ENCODE measurements at regions not wholly inside any gene's neighbourhood (a gene's known extent, or its start where the extent isn't known, plus 50 kb on each side); places are given as distances from the start of the nearest gene placed in this dataset.

DNA sequence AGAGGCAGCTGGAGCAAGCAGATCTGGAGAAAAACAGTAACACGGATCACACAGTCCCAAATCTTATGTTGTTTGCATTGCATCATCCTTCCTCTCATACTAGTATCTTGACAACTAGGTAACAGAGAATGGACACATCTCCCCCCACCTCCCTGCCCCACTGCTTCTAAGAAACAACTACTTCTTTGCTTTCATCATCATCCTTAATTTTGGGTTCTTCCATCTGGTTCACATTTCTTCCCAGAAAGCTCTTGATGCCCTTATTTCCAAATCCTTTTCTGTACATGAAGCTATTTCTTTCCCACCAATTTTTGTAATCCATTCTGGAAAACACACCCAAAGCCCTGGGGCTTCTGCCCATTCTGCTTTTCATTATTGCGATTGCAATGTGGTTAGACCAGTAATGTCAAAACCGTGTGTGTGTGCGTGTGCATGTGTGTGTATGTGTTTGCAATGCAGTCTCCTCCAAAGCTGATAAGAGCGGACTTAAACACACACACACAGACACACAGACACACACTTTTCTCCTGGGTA, 254.7 kb upstream of the SLC30A5 start:
- Histone ChIP-seq H3K27ac (ENCODE audit: extremely low read depth, low read depth, low read length) (no peak overlapping the region), H3K36me3 (ENCODE audit: control insufficient read depth in 2 of 2, insufficient read depth in 1 of 2, low read length in 2 of 2) (no peaks in the 10 kb centered on the region), H3K9me3 (ENCODE audit: control insufficient read depth, insufficient read depth, low read depth, low read length) (no peaks in the 10 kb centered on the region), H3K4me1 (ENCODE audit: control insufficient read depth, insufficient read depth, low read length) (no peaks in the 10 kb centered on the region), H3K4me3 (ENCODE audit: low read depth, low read length) (no peak overlapping the region)
- POLR2A ChIA-PET = no interaction called here
- TF ChIP-seq, protein P1, sequence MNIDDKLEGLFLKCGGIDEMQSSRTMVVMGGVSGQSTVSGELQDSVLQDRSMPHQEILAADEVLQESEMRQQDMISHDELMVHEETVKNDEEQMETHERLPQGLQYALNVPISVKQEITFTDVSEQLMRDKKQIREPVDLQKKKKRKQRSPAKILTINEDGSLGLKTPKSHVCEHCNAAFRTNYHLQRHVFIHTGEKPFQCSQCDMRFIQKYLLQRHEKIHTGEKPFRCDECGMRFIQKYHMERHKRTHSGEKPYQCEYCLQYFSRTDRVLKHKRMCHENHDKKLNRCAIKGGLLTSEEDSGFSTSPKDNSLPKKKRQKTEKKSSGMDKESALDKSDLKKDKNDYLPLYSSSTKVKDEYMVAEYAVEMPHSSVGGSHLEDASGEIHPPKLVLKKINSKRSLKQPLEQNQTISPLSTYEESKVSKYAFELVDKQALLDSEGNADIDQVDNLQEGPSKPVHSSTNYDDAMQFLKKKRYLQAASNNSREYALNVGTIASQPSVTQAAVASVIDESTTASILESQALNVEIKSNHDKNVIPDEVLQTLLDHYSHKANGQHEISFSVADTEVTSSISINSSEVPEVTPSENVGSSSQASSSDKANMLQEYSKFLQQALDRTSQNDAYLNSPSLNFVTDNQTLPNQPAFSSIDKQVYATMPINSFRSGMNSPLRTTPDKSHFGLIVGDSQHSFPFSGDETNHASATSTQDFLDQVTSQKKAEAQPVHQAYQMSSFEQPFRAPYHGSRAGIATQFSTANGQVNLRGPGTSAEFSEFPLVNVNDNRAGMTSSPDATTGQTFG (tag by site-specific recombination; IDR thresholded peaks at IDR 0.05; ENCODE audit: borderline replicate concordance) = no peak
- TF ChIP-seq ZNF24 (tag by site-specific recombination; IDR thresholded peaks at IDR 0.05) (no peak), ZNF202 (tag by site-specific recombination; IDR thresholded peaks at IDR 0.05; ENCODE audit: borderline replicate concordance) (no peak), BCL11B (tag by site-specific recombination; IDR thresholded peaks at IDR 0.05; ENCODE audit: low read depth) (no peak), ZNF704 (tag by site-specific recombination; IDR thresholded peaks at IDR 0.05) (no peak), ZNF311 (tag by site-specific recombination; IDR thresholded peaks at IDR 0.05; ENCODE audit: borderline replicate concordance) (no peak), ZNF248 (tag by site-specific recombination; IDR thresholded peaks at IDR 0.05) (no peak), ZNF146 (tag by site-specific recombination; IDR thresholded peaks at IDR 0.05) (no peak), ZNF629 (tag by site-specific recombination; IDR thresholded peaks at IDR 0.05) (no peak), ZNF274 (IDR thresholded peaks at IDR 0.05; ENCODE audit: low read length) (no peak), ZNF274 (tag by site-specific recombination; IDR thresholded peaks at IDR 0.05; ENCODE audit: borderline replicate concordance) (no peak), ZNF645 (tag by site-specific recombination; IDR thresholded peaks at IDR 0.05) (no peak), ZNF114 (tag by site-specific recombination; IDR thresholded peaks at IDR 0.05) (no peak), ZNF169 (tag by site-specific recombination; IDR thresholded peaks at IDR 0.05) (no peak), HIC1 (tag by site-specific recombination; IDR thresholded peaks at IDR 0.05) (no peak), BCL11A (tag by site-specific recombination; IDR thresholded peaks at IDR 0.05; ENCODE audit: low read depth) (no peak), ZSCAN18 (tag by site-specific recombination; IDR thresholded peaks at IDR 0.05) (no peak), ZNF785 (tag by site-specific recombination; IDR thresholded peaks at IDR 0.05) (no peak), ZBTB11 (tag by site-specific recombination; conservative IDR thresholded peaks at IDR 0.05; ENCODE audit: low read depth) (no peak), ZFP3 (tag by site-specific recombination; IDR thresholded peaks at IDR 0.05; ENCODE audit: low read depth) (no peak), PRDM4 (tag by site-specific recombination; IDR thresholded peaks at IDR 0.05) (no peak)
- CTCF ChIA-PET = no interaction called here
